Nephron (organoid): ENCODE measurements at regions not wholly inside any gene's neighbourhood (a gene's known extent, or its start where the extent isn't known, plus 50 kb on each side); places are given as distances from the start of the nearest gene placed in this dataset.

Experiments
- H3K27ac Mint-ChIP-seq, 3 experiments: 2 replicates each; pipeline ENCODE4 v1.8.0; 2020; ENCODE audit warnings: mixed read lengths in 3 of 3, mild to moderate bottlenecking in 2 of 3, moderate library complexity in 1 of 3
- H3K27me3 Mint-ChIP-seq: 2 replicates; pipeline ENCODE4 v1.8.0; 2021; ENCODE audit warnings: low read depth, mild to moderate bottlenecking, moderate library complexity, mixed read lengths
- H3K36me3 Mint-ChIP-seq: 2 replicates; pipeline ENCODE4 v1.8.0; 2020; ENCODE audit warnings: low read depth, mixed read lengths
- H3K4me1 Mint-ChIP-seq: 2 replicates; pipeline ENCODE4 v1.8.0; 2020; ENCODE audit warnings: mixed read lengths
- H3K4me3 Mint-ChIP-seq, 3 experiments: 2 replicates each; pipeline ENCODE4 v1.8.0; 2020; ENCODE audit warnings: mild to moderate bottlenecking in 3 of 3, mixed read lengths in 3 of 3, moderate library complexity in 2 of 3
- H3K9me3 Mint-ChIP-seq: 2 replicates; pipeline ENCODE4 v1.8.0; 2020; ENCODE audit warnings: mixed read lengths
- CTCF ChIP-seq, 3 experiments: fragments of 200-600 bp; sonication (generic); IDR thresholded peaks; one replicate each; pipeline ENCODE4 v1.5.0; 2021; ENCODE audit warnings: antibody characterized with exemption in 3 of 3; ENCODE audit not compliant: unreplicated experiment in 3 of 3

- no peaks in the 10 kb centered on the region for H3K4me1 Mint-ChIP-seq
- H3K27ac Mint-ChIP-seq: peak overlapping the region; percentile 48 to 66 (median 56)
- H3K27me3 Mint-ChIP-seq: no peaks in the 10 kb centered on the region
- no peaks in the 10 kb centered on the region for H3K36me3 Mint-ChIP-seq
- no peak for TF ChIP-seq CTCF (IDR thresholded peaks at IDR 0.05; ENCODE audit: unreplicated experiment in 3 of 3)
- peaks cover 3% of the 10 kb centered on the region for H3K9me3 Mint-ChIP-seq
- no peak overlapping the region for H3K4me3 Mint-ChIP-seq
These were observed 263.9 kb downstream of the KCNC2 start for GRCh38 chr12:74945771-74946198.

- H3K36me3 Mint-ChIP-seq: no peaks in the 10 kb centered on the region
- TF ChIP-seq CTCF (IDR thresholded peaks at IDR 0.05; ENCODE audit: unreplicated experiment in 3 of 3): no peak
- H3K4me3 Mint-ChIP-seq: no peak overlapping the region
- H3K27ac Mint-ChIP-seq: no peak overlapping the region
- H3K9me3 Mint-ChIP-seq: peaks cover 29% of the 10 kb centered on the region
- H3K4me1 Mint-ChIP-seq: no peaks in the 10 kb centered on the region
- no peaks in the 10 kb centered on the region for H3K27me3 Mint-ChIP-seq
These were observed 255.9 kb downstream of the KCNC2 start for GRCh38 chr12:74953697-74954096.

- Mint-ChIP-seq H3K4me3 (no peak overlapping the region), H3K4me1 (no peaks in the 10 kb centered on the region), H3K27ac (no peak overlapping the region), H3K36me3 (no peaks in the 10 kb centered on the region), H3K27me3 (no peaks in the 10 kb centered on the region), H3K9me3 (peaks cover 25% of the 10 kb centered on the region)
- TF ChIP-seq CTCF (IDR thresholded peaks at IDR 0.05; ENCODE audit: unreplicated experiment in 3 of 3): no peak
These were observed 252.4 kb downstream of the KCNC2 start for GRCh38 chr12:74957231-74957630.

GRCh38 chr12:74957634-74958033, 252.0 kb downstream of the KCNC2 start:
- Mint-ChIP-seq H3K9me3 (peaks cover 22% of the 10 kb centered on the region), H3K4me3 (no peak overlapping the region)

GRCh38 chr12:74959657-74960056, 250.0 kb downstream of the KCNC2 start:
- Mint-ChIP-seq H3K27ac (no peak overlapping the region), H3K9me3 (peaks cover 17% of the 10 kb centered on the region), H3K4me1 (peaks cover 5% of the 10 kb centered on the region), H3K4me3 (no peak overlapping the region), H3K36me3 (no peaks in the 10 kb centered on the region), H3K27me3 (no peaks in the 10 kb centered on the region)
- TF ChIP-seq CTCF (IDR thresholded peaks at IDR 0.05; ENCODE audit: unreplicated experiment in 3 of 3): no peak

More at GRCh38 chr12:74957634-74958033, 252.0 kb downstream of the KCNC2 start:
- Mint-ChIP-seq H3K36me3 (no peaks in the 10 kb centered on the region), H3K4me1 (no peaks in the 10 kb centered on the region), H3K27ac (no peak overlapping the region), H3K27me3 (no peaks in the 10 kb centered on the region)
- no peak for TF ChIP-seq CTCF (IDR thresholded peaks at IDR 0.05; ENCODE audit: unreplicated experiment in 3 of 3)

GRCh38 chr12:74963304-74963703, 246.3 kb downstream of the KCNC2 start:
- TF ChIP-seq CTCF (IDR thresholded peaks at IDR 0.05; ENCODE audit: unreplicated experiment in 3 of 3): no peak
- peak overlapping the region in 2 of 3 experiments; percentile 39 to 44 for H3K27ac Mint-ChIP-seq
- no peaks in the 10 kb centered on the region for H3K36me3 Mint-ChIP-seq
- peaks cover 3% of the 10 kb centered on the region for H3K9me3 Mint-ChIP-seq
- no peak overlapping the region for H3K4me3 Mint-ChIP-seq
- H3K4me1 Mint-ChIP-seq: peaks cover 5% of the 10 kb centered on the region
- peaks cover 6% of the 10 kb centered on the region for H3K27me3 Mint-ChIP-seq
